ENCODE measurements at regions not wholly inside any gene's neighbourhood (a gene's known extent, or its start where the extent isn't known, plus 50 kb on each side); places are given as distances from the start of the nearest gene placed in this dataset.

- DNase-seq: no peak
Observed at GRCh38 chr20:56805313-56805712, 176.2 kb downstream of the TFAP2C start.

- no peak for DNase-seq
Observed at GRCh38 chr20:56805966-56806365, 176.9 kb downstream of the TFAP2C start.

- no peak for DNase-seq
Observed at GRCh38 chr20:56806952-56807517, 177.9 kb downstream of the TFAP2C start.

DNA sequence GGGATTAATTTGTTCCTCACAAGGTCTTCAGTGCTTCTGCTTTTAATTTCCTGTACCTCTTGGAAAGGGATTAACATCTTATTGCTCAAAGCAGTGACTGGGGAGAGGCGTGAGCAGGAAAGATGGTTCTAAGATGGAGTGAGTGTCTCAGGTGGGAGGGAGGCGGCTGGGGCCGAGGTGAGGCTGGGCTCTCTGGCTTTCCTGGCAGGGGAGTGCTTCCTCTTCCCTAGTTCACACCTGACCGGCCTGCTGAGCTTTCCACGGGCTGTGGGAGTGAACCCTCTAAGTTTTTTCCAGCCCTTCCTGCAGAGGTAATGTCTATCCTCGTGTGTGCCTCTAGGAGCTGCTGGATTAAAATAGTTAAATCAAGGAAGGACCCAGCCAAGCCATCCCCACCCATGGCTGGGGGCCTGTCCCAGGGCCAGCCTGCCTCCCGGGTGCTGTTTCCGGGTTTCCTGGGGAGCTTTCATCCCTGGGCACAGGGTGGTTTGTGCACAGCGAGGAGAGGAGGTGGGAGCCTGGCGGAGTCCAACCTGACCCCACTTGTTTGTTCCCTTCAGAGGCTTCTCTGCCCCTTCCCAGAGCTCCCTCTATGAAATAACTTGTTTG lies 179.1 kb downstream of the TFAP2C start:
- no peak for DNase-seq

DNA sequence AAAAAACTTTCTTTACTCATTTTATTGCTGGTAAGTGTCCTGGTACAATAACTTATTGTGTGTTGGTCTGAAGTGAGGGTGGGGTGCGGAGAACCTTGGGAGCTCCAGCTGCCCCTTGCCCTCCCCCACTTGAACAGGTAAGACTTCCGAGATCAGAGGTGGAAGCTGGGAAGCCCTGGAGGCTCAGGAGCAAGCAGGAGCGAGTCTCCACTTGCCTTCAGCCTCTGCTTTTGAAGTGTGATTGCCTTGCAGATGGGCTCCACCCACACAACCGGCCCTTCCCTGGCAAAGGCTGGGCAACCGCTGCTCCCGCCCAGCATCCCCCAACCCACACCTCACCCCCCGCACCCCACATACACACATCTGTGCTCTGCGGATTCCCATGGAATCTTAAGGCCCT lies 179.6 kb downstream of the TFAP2C start:
- DNase-seq: no peak

DNA sequence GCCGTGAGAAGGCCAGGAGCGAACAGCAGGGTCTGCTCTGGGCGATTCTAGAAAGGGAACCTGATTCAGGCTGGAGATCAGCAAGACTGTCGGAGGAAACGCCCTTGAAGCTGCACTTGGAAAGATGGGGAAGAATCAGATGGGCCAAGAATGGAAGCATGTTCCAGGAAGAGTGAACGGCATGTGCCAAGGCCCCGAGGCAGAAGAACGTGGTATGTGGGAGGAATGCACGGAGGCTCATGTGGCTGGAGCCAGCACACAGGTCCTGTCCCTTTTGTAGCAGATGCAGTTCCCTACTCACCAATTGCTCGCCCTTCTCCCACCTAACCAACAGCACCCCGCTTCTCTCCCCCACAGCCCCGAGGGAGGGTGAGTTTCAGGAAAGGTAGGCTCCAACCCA lies 180.6 kb downstream of the TFAP2C start:
- no peak for DNase-seq

GRCh38 chr20:56810141-56810540 lies 181.0 kb downstream of the TFAP2C start:
- no peak for DNase-seq

GRCh38 chr20:56815796-56816195 lies 186.7 kb downstream of the TFAP2C start:
- no peak for DNase-seq

- DNase-seq: no peak
Observed at GRCh38 chr20:56816349-56816748, 187.2 kb downstream of the TFAP2C start.

GRCh38 chr20:56817780-56818675 lies 188.9 kb downstream of the TFAP2C start:
- no peak for DNase-seq

DNA sequence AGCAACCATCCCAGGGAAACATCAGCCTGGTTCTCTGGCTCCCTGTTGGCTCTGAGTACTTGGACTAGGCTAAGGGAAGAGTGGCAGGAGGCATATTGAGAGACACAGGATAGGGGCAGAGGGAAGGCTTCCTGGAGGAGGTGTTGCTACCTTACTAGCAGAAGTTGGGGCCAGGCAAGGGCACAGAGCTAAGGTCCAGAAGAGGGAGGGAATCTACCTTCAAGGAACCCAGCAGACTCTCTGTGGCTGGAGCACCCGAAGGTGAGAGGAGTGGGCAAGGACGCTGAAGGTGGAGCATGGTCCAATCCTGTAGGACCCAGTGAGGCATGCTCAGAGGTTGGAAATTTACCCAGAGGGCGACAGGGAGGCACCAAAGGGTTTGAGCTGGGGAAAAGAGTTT lies 191.9 kb downstream of the TFAP2C start:
- DNase-seq: no peak

DNA sequence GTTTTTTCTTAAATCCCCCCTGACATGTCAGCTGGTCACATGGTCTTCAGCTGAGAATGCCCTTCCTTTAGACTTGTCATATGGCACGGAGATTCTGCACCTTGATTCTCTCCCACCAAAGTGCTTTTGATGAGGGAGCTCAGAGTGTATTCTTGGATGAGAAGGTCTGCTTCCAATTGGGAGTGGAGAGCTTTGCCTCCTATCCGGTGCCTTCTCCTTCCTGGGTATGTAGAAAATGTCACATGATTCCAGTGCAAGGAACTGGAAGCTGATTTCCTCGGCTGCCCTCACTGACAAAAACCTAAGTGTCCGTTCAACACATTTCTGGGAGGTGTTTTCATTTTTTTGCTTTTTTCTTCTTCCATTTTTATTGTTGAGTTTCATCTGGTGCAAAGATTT lies 197.2 kb downstream of the TFAP2C start:
- no peak for DNase-seq

DNA sequence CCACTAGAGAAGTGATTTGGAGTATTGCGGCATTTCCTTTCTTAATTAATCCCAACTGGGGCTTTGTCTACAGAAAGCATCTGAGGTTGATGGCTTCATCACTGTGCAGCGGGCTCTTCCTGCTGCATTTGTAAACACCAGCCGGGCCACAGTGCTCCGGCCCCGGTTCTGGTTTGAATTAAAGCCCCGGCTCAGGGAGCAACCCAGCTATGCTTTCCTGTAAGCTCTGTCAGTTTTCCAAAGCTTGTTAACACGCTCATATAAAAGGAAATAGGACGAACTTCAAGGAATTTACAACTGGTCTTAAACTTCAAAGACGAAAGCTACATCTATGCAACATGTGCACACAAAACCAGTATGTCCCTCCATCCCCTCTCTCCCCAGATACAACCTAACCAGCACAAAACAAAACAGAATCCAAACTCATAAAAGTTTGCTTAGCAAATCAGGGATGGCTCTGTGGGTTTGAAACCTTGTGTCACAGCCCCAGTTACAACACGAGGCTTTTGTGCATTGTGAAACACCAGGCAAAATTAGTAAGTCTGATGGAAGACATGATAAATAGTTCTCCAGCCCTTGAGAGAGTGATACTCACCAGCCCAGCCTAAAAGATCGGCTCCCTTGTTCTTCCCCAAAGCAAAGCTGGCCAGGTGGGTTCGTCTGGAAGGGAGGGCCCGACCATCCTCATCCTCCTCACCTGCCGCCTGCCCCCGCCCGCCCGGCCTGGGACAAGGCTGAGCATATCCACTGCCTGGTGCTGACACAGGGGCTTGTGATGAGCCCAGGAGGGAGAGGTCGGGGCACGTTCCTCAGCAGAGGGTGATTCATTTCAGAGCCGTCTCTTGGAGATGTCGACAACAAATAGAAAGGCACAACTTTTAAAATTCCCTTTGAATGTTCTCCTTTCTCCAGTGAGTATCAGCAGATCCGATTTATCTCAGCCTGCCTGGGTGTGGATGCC lies 197.9 kb downstream of the TFAP2C start:
- DNase-seq: no peak

- DNase-seq: no peak
Observed at GRCh38 chr20:56827763-56828162, 198.7 kb downstream of the TFAP2C start.

- no peak for DNase-seq
Observed at GRCh38 chr20:56828402-56828801, 199.3 kb downstream of the TFAP2C start.

DNA sequence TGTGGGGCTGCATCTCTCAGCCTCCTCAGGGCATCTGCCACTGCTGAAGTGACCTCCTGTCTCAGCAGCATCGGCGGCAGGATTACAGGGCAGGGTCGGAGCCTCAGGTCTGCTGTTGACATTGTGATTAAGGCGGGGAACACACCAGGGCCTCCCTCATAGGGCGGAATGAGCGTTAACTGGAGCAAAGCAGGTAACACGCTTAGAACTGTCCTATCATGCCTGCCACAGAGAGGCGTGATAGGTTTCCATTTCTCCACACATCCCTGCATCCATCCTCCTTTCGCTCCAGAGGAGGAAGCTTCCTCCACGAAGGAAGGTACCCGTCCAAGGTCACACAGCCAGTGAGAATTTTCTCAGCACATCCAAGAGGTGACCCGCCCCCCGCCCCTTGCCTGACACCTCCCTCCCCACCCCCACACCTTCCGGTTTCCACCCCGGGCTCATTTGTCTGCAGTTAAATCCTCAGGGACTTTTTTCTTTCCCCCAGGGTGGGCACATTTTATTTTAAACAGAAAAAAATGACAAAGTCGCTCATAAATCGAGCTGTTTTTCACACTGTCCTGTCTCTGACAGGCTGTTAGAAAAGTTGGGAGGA lies 200.8 kb downstream of the TFAP2C start:
- no peak for DNase-seq

DNA sequence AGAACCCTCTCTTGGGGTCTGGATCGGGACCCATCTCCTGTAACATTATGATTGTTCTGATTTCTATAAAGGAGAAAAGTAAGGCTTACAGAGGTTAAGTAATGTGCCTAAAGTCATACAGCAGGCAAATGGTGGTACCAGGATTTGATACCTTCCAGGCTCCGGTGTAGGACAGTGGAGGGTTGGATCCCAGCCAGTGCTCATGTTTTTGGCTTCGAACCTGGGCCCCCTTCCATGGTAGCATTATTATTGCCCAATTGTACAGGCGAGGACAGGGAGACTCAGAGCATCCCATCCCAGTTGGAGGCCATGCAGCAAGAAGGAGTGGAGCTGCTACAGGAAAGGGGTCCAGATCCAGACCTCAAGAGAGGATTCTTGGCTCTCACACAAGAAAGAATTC lies 202.7 kb downstream of the TFAP2C start:
- DNase-seq: no peak

DNA sequence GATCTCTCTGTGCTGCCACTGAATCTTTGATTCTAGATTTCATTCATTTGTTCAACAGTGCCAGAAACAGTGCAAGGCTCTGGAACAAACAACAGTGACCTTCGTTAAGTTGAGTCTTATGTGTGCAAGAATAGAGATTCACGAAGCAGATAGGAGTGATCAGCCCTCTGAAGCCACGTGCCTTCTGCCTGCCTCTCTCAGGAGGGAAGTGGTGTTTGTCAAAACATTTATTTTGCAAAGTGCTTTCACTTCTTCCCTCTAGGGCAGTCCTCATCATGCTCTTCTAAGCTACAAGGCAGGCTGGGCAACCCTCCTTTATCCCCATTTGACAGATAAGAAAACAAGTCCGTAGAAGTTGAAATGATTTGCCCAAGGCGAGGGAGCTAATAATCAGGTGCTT lies 204.3 kb downstream of the TFAP2C start:
- DNase-seq: no peak

GRCh38 chr20:56835829-56836550 lies 206.9 kb downstream of the TFAP2C start:
- DNase-seq: no peak

GRCh38 chr20:56839222-56839621 lies 210.1 kb downstream of the TFAP2C start:
- no peak for DNase-seq

DNA sequence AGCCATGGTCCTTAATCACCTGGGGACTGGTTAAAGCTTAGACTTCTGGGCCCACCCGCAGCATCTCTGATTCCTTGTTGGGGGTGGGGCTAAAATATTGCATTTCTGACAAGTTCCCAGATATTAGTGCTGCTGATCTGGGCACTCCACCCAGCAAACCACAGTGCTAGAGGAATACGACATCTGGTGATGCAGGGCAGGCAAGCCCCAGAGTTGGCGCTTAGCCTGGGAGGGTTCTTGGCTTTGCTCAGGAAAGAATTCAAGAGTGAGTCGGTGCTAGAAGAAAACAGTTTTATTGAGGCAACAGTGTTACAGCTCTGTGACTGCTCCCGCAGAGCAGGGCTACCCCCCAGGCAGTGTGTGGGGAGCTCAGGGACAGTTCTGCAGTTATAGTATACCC lies 210.7 kb downstream of the TFAP2C start:
- DNase-seq: no peak

GRCh38 chr20:56840716-56841261 lies 211.7 kb downstream of the TFAP2C start:
- no peak for DNase-seq

Data from CD4-positive, alpha-beta T cell treated with Interleukin-6 for 4 hours (primary cell).